ENCODE measurements at regions not wholly inside any gene's neighbourhood (a gene's known extent, or its start where the extent isn't known, plus 50 kb on each side); places are given as distances from the start of the nearest gene placed in this dataset.
"Not testable (repeated sequence)": the region's sequence is repeated elsewhere in the genome, so short reads cannot be mapped to it uniquely, and the experiment has no call there.

- DNase-seq = no peak
These were observed 367.4 kb downstream of the RPS6KC1 start for GRCh38 chr1:213418268-213419071.

GRCh38 chr1:213419401-213420030 lies 368.5 kb downstream of the RPS6KC1 start:
- peak; percentile 12 for DNase-seq

- DNase-seq = not testable (repeated sequence)
These were observed 370.1 kb downstream of the RPS6KC1 start for GRCh38 chr1:213421178-213421577.

- no peak for DNase-seq
These were observed 372.0 kb downstream of the RPS6KC1 start for GRCh38 chr1:213423041-213423440.

- DNase-seq = no peak
These were observed 372.6 kb downstream of the RPS6KC1 start for GRCh38 chr1:213423605-213424004.

GRCh38 chr1:213425376-213426030 lies 374.5 kb downstream of the RPS6KC1 start:
- no peak for DNase-seq

- DNase-seq = no peak
These were observed 378.6 kb downstream of the RPS6KC1 start for GRCh38 chr1:213429642-213430041.

- DNase-seq = no peak
These were observed 384.7 kb downstream of the RPS6KC1 start for GRCh38 chr1:213435715-213436114.

GRCh38 chr1:213438339-213438738 lies 387.3 kb downstream of the RPS6KC1 start:
- no peak for DNase-seq

- no peak for DNase-seq
These were observed 388.7 kb downstream of the RPS6KC1 start for GRCh38 chr1:213439703-213440102.

- no peak for DNase-seq
These were observed 389.7 kb downstream of the RPS6KC1 start for GRCh38 chr1:213440766-213441165.

- no peak for DNase-seq
These were observed 392.4 kb downstream of the RPS6KC1 start for GRCh38 chr1:213443415-213443814.

GRCh38 chr1:213444224-213444623 lies 393.2 kb downstream of the RPS6KC1 start:
- DNase-seq = no peak

- DNase-seq = no peak
These were observed 395.5 kb downstream of the RPS6KC1 start for GRCh38 chr1:213446496-213446895.

- DNase-seq = no peak
These were observed 397.3 kb downstream of the RPS6KC1 start for GRCh38 chr1:213448360-213448759.

GRCh38 chr1:213448776-213449175 lies 397.7 kb downstream of the RPS6KC1 start:
- DNase-seq = no peak

- no peak for DNase-seq
These were observed 401.5 kb downstream of the RPS6KC1 start for GRCh38 chr1:213452501-213452900.

GRCh38 chr1:213457186-213457585 lies 406.1 kb downstream of the RPS6KC1 start:
- DNase-seq = no peak

GRCh38 chr1:213457733-213458132 lies 406.7 kb downstream of the RPS6KC1 start:
- DNase-seq = no peak

- not testable (repeated sequence) for DNase-seq
These were observed 411.3 kb downstream of the RPS6KC1 start for GRCh38 chr1:213462374-213462773.

- DNase-seq = no peak
These were observed 413.9 kb downstream of the RPS6KC1 start for GRCh38 chr1:213464786-213465460.

GRCh38 chr1:213466541-213466940 lies 415.5 kb downstream of the RPS6KC1 start:
- no peak for DNase-seq

- DNase-seq = peak; percentile 31
These were observed 423.0 kb downstream of the RPS6KC1 start for GRCh38 chr1:213474054-213474453.
